ENCODE measurements at regions not wholly inside any gene's neighbourhood (a gene's known extent, or its start where the extent isn't known, plus 50 kb on each side); places are given as distances from the start of the nearest gene placed in this dataset.

DNA sequence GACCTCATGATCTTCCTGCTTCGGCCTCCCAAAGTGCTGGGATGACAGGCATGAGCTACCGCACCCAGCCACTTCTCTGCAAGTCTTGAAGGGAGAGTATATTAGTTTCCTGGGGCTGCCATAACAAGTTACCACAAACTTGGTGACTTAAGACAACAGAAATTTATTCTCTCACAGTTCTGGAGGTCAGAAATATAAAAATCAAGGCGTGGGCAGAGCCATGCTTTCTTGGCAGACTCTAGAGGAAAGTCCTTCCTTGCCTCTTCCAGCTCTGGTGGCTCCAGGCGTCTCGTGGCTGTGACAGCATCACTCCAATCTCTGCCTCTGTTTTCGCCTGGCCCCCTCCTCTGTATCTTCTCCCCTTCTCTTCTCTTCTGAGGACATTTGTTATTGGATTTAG, 110.2 kb upstream of the NAV2 start:
- H3K9ac ChIP-seq (replicated peaks; ENCODE audit: extremely low read depth, insufficient read depth, low read length), result no peak overlapping the region
- POLR2A ChIA-PET, result no interaction called here
- no peak for TF ChIP-seq GATA2 (IDR thresholded peaks at IDR 0.05; ENCODE audit: insufficient read depth, insufficient read length, low read depth, low read length)
- TF ChIP-seq, protein P1, sequence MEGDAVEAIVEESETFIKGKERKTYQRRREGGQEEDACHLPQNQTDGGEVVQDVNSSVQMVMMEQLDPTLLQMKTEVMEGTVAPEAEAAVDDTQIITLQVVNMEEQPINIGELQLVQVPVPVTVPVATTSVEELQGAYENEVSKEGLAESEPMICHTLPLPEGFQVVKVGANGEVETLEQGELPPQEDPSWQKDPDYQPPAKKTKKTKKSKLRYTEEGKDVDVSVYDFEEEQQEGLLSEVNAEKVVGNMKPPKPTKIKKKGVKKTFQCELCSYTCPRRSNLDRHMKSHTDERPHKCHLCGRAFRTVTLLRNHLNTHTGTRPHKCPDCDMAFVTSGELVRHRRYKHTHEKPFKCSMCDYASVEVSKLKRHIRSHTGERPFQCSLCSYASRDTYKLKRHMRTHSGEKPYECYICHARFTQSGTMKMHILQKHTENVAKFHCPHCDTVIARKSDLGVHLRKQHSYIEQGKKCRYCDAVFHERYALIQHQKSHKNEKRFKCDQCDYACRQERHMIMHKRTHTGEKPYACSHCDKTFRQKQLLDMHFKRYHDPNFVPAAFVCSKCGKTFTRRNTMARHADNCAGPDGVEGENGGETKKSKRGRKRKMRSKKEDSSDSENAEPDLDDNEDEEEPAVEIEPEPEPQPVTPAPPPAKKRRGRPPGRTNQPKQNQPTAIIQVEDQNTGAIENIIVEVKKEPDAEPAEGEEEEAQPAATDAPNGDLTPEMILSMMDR (IDR thresholded peaks at IDR 0.05; ENCODE audit: extremely low read depth in 1 of 2, insufficient read depth in 1 of 2, low read depth in 1 of 2, low read length in 2 of 2), result no peak
- TF ChIP-seq, protein P2, sequence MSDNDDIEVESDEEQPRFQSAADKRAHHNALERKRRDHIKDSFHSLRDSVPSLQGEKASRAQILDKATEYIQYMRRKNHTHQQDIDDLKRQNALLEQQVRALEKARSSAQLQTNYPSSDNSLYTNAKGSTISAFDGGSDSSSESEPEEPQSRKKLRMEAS (IDR thresholded peaks at IDR 0.05; ENCODE audit: insufficient read depth, insufficient read length), result no peak
- TF ChIP-seq JUN (IDR thresholded peaks at IDR 0.05; ENCODE audit: borderline replicate concordance, insufficient read depth, insufficient read length, low read depth), result no peak
- no peak for TF ChIP-seq POLR2A (IDR thresholded peaks at IDR 0.05; ENCODE audit: low read depth, low read length)
- no peak for TF ChIP-seq FOS (IDR thresholded peaks at IDR 0.05; ENCODE audit: borderline replicate concordance, insufficient read depth, low read length)
- no peak for TF ChIP-seq EZH2 (IDR thresholded peaks at IDR 0.05; ENCODE audit: borderline replicate concordance, low read depth, low read length, severe bottlenecking)
- no peak for TF ChIP-seq POLR2AphosphoS5 (IDR thresholded peaks at IDR 0.05; ENCODE audit: insufficient read depth, low read depth, low read length)
- TF ChIP-seq MYC (IDR thresholded peaks at IDR 0.05; ENCODE audit: low read depth, low read length), result no peak
- H3K4me2 ChIP-seq (ENCODE audit: insufficient read depth, low read length), result no peak overlapping the region
- no peak overlapping the region for H3K27ac ChIP-seq (ENCODE audit: insufficient read depth, low read depth, low read length)
- no peaks in the 10 kb centered on the region for H4K20me1 ChIP-seq (replicated peaks; ENCODE audit: control insufficient read depth, extremely low read depth, insufficient read depth, low read length)
- no peak for FAIRE-seq
- H3K27me3 ChIP-seq (ENCODE audit: control insufficient read depth in 2 of 2, insufficient read depth in 2 of 2, low read length in 2 of 2), result no peaks in the 10 kb centered on the region
- H3K4me3 ChIP-seq (replicated peaks in 1 of 3; ENCODE audit: insufficient read depth in 1 of 3, low read depth in 1 of 3, low read length in 3 of 3), result no peak overlapping the region
- BruUV-seq (replicated peaks), result no TSS peak
- CTCF ChIA-PET, result no interaction called here
- dilution Hi-C loops (cut with MboI; ENCODE audit: extremely low pct_ligation_motif_present, low sequenced_read_pairs), result no loop called here
- no peak overlapping the region for H2AFZ ChIP-seq (ENCODE audit: low read depth, low read length)
- no peaks in the 10 kb centered on the region for H3K79me2 ChIP-seq (ENCODE audit: control insufficient read depth, insufficient read depth, low read length)
- H3K9me1 ChIP-seq (replicated peaks; ENCODE audit: control insufficient read depth, extremely low read depth, insufficient read depth, low read length), result no peaks in the 10 kb centered on the region
- H3K9me3 ChIP-seq (replicated peaks; ENCODE audit: control insufficient read depth, insufficient read depth, low read length), result no peaks in the 10 kb centered on the region
- H3K4me1 ChIP-seq (ENCODE audit: control insufficient read depth, extremely low read depth, insufficient read depth, low read length), result peaks cover 10% of the 10 kb centered on the region
- no peak for DNase-seq (ENCODE audit: low read depth, low spot score)
- intact Hi-C loops (cut with micrococcal nuclease), result no loop called here
- no peaks in the 10 kb centered on the region for H3K36me3 ChIP-seq (ENCODE audit: control insufficient read depth in 2 of 2, extremely low read depth in 1 of 2, insufficient read depth in 2 of 2, low read length in 2 of 2)

Data from endothelial cell of umbilical vein (primary cell).